ENCODE measurements at regions not wholly inside any gene's neighbourhood (a gene's known extent, or its start where the extent isn't known, plus 50 kb on each side); places are given as distances from the start of the nearest gene placed in this dataset.

GRCh38 chr10:118139321-118139720, 92.6 kb upstream of the RAB11FIP2 start:
- TF ChIP-seq CTCF (IDR thresholded peaks at IDR 0.05) (no peak), POLR2A (IDR thresholded peaks at IDR 0.05) (no peak)
